Loucy (cell line): ENCODE measurements at regions not wholly inside any gene's neighbourhood (a gene's known extent, or its start where the extent isn't known, plus 50 kb on each side); places are given as distances from the start of the nearest gene placed in this dataset.

ENCODE experiments used
- CTCF ChIP-seq: fragments of 200-600 bp; sonication (generic); conservative IDR thresholded peaks from 2 replicates; pipeline ENCODE4 v1.5.1; 2014; ENCODE audit warnings: mild to moderate bottlenecking, antibody characterized with exemption, low read length
- EZH2phosphoT487 ChIP-seq: fragments of 200-600 bp; IDR thresholded peaks from 2 replicates; pipeline ENCODE4 v1.6.1; 2018; ENCODE audit warnings: antibody characterized with exemption, mild to moderate bottlenecking, moderate library complexity, borderline replicate concordance

DNA sequence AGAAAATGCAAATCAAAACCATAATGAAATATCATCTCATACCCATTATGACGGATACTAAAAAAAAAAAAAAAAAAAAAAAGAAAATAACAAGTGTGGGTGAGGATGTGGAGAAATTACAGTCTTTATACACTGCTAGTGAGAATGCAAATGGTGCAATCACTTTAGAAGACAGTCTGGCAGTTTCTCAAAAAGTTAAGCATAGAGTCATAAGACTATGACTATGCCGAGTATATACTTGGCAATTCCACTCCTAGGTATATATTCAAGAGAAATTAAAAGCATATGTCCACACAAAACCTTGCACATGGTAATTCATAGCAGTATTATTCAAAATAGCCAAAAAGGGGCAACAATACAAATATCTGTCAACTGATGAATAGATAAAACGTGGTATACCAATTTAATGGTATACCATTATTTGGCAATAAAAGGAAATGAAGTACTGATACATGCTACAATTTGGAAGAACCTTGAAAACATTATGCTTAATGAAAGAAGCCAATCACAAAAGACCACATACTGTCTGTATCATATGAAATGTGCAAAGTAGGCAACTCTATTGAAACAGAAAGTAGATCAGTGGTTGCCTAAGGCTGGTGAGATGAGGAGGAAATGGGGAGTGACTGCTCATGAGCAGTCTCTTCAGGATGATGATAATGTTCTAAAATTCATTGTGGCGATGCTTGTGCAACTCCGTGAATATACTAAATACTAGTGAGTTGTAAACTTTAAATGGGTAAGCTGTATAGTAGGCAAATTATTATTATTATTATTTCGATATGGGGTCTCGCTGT, 90.1 kb upstream of the NANOS1 start:
- TF ChIP-seq CTCF (no peak), EZH2phosphoT487 (no peak)
